ENCODE measurements at regions not wholly inside any gene's neighbourhood (a gene's known extent, or its start where the extent isn't known, plus 50 kb on each side); places are given as distances from the start of the nearest gene placed in this dataset.

DNA sequence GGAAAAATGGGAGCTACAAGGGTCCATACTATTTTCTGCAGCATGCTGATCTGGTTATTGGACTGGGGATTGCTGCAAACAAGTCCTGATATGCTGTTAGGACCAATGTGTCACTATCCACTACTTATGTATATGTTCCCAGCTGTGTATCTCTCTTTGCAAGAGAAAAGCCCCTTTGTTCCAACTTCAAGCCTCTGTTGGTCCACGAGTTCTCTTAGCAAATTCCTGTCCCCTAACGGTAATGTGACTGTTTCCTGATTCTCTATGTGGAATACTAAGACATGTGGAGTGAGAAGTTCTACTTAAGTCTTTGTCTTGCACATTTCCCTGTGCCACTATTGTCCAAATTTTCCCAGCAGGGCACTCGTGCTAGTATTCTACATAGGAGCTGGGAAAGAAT lies 557.7 kb downstream of the FSCB start:
- ATAC-seq, result no peak
- H3K4me1 ChIP-seq, result no peaks in the 10 kb centered on the region
- H3K4me2 ChIP-seq, result no peak overlapping the region
- CTCF ChIA-PET, result no interaction called here
- TF ChIP-seq, protein P1, sequence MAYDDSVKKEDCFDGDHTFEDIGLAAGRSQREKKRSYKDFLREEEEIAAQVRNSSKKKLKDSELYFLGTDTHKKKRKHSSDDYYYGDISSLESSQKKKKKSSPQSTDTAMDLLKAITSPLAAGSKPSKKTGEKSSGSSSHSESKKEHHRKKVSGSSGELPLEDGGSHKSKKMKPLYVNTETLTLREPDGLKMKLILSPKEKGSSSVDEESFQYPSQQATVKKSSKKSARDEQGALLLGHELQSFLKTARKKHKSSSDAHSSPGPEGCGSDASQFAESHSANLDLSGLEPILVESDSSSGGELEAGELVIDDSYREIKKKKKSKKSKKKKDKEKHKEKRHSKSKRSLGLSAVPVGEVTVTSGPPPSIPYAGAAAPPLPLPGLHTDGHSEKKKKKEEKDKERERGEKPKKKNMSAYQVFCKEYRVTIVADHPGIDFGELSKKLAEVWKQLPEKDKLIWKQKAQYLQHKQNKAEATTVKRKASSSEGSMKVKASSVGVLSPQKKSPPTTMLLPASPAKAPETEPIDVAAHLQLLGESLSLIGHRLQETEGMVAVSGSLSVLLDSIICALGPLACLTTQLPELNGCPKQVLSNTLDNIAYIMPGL (CRISPR knock-in tag; IDR thresholded peaks at IDR 0.05; ENCODE audit: borderline replicate concordance), result no peak
- no peak for TF ChIP-seq POLR2AphosphoS2 (conservative IDR thresholded peaks at IDR 0.05; ENCODE audit: low read length)
- no peak for TF ChIP-seq NPAS2 (CRISPR knock-in tag; IDR thresholded peaks at IDR 0.05; ENCODE audit: borderline replicate concordance)
- no peak for TF ChIP-seq MAFK (IDR thresholded peaks at IDR 0.05; ENCODE audit: partially characterized antibody)
- no peak for TF ChIP-seq NR3C1 (IDR thresholded peaks at IDR 0.05)
- no peak for TF ChIP-seq CHD4 (IDR thresholded peaks at IDR 0.05; ENCODE audit: borderline replicate concordance)
- no peak for TF ChIP-seq TFCP2L1 (CRISPR knock-in tag; IDR thresholded peaks at IDR 0.05)
- TF ChIP-seq EHF (CRISPR knock-in tag; IDR thresholded peaks at IDR 0.05), result no peak
- TF ChIP-seq ZNF302 (CRISPR knock-in tag; IDR thresholded peaks at IDR 0.05), result no peak
- no peak overlapping the region for H3K4me3 ChIP-seq
- DNase-seq (ENCODE audit: low read depth in 1 of 2, low spot score in 1 of 2), result no peak
- FAIRE-seq, result no peak
- POLR2A ChIA-PET, result no interaction called here
- H3K9me3 ChIP-seq, result no peaks in the 10 kb centered on the region; the same call in 2 of the 3 replicates
- 5% methylated on average over 3 of the region's 3 CpGs for whole genome bisulfite sequencing (ENCODE audit: missing lambda C conversion rate)
- H3K27ac ChIP-seq, result no peak overlapping the region

DNA sequence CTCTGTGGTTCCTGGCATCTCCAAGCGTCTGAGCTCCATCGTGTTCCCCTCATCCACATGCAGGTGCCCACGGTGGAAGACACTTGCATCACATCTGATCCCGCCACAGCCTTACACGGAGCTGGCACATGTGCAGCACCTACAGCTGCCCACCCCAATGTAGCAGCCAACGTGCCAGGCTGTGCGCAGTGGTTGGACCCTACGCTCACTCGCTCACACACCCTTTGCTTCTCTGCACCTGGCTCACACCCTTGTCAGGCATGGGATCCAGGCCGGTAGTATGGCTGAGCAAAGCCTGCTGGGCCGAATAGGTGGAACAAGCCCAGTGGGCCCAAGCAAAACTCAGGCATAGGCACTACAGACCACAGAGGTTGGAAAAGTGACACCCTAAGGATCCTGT lies 567.2 kb downstream of the FSCB start:
- ChIA-PET POLR2A (no interaction called here), CTCF (interaction anchor here (1.0 kb wide), 1 partner anchor 56 kb away, joined by 3 read pairs; no protein-coding TSS in a partner anchor)
- FAIRE-seq (no peak), ATAC-seq (no peak), DNase-seq (ENCODE audit: low read depth in 1 of 2, low spot score in 1 of 2) (no peak)
- no peaks in the 10 kb centered on the region for H3K9me3 ChIP-seq
- 61% methylated on average over 10 of the region's 11 CpGs for WGBS (ENCODE audit: missing lambda C conversion rate)
- H3K4me2 ChIP-seq, result no peak overlapping the region
- H3K27ac ChIP-seq, result no peak overlapping the region
- no peak overlapping the region for H3K4me3 ChIP-seq
- no peaks in the 10 kb centered on the region for H3K4me1 ChIP-seq
- no peak for TF ChIP-seq ZNF302 (CRISPR knock-in tag; IDR thresholded peaks at IDR 0.05)
- TF ChIP-seq CHD2 (IDR thresholded peaks at IDR 0.05; ENCODE audit: low read length, partially characterized antibody), result no peak
- TF ChIP-seq HOXA7 (CRISPR knock-in tag; IDR thresholded peaks at IDR 0.05), result no peak
- TF ChIP-seq ZSCAN20 (CRISPR knock-in tag; IDR thresholded peaks at IDR 0.05), result no peak
- TF ChIP-seq, protein P2, sequence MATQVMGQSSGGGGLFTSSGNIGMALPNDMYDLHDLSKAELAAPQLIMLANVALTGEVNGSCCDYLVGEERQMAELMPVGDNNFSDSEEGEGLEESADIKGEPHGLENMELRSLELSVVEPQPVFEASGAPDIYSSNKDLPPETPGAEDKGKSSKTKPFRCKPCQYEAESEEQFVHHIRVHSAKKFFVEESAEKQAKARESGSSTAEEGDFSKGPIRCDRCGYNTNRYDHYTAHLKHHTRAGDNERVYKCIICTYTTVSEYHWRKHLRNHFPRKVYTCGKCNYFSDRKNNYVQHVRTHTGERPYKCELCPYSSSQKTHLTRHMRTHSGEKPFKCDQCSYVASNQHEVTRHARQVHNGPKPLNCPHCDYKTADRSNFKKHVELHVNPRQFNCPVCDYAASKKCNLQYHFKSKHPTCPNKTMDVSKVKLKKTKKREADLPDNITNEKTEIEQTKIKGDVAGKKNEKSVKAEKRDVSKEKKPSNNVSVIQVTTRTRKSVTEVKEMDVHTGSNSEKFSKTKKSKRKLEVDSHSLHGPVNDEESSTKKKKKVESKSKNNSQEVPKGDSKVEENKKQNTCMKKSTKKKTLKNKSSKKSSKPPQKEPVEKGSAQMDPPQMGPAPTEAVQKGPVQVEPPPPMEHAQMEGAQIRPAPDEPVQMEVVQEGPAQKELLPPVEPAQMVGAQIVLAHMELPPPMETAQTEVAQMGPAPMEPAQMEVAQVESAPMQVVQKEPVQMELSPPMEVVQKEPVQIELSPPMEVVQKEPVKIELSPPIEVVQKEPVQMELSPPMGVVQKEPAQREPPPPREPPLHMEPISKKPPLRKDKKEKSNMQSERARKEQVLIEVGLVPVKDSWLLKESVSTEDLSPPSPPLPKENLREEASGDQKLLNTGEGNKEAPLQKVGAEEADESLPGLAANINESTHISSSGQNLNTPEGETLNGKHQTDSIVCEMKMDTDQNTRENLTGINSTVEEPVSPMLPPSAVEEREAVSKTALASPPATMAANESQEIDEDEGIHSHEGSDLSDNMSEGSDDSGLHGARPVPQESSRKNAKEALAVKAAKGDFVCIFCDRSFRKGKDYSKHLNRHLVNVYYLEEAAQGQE (IDR thresholded peaks at IDR 0.05), result no peak
- no peak for TF ChIP-seq CHD4 (IDR thresholded peaks at IDR 0.05; ENCODE audit: borderline replicate concordance)
- TF ChIP-seq, protein P3, sequence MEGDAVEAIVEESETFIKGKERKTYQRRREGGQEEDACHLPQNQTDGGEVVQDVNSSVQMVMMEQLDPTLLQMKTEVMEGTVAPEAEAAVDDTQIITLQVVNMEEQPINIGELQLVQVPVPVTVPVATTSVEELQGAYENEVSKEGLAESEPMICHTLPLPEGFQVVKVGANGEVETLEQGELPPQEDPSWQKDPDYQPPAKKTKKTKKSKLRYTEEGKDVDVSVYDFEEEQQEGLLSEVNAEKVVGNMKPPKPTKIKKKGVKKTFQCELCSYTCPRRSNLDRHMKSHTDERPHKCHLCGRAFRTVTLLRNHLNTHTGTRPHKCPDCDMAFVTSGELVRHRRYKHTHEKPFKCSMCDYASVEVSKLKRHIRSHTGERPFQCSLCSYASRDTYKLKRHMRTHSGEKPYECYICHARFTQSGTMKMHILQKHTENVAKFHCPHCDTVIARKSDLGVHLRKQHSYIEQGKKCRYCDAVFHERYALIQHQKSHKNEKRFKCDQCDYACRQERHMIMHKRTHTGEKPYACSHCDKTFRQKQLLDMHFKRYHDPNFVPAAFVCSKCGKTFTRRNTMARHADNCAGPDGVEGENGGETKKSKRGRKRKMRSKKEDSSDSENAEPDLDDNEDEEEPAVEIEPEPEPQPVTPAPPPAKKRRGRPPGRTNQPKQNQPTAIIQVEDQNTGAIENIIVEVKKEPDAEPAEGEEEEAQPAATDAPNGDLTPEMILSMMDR (IDR thresholded peaks at IDR 0.05), result no peak
- no peak for TF ChIP-seq CBX8 (IDR thresholded peaks at IDR 0.05)

DNA sequence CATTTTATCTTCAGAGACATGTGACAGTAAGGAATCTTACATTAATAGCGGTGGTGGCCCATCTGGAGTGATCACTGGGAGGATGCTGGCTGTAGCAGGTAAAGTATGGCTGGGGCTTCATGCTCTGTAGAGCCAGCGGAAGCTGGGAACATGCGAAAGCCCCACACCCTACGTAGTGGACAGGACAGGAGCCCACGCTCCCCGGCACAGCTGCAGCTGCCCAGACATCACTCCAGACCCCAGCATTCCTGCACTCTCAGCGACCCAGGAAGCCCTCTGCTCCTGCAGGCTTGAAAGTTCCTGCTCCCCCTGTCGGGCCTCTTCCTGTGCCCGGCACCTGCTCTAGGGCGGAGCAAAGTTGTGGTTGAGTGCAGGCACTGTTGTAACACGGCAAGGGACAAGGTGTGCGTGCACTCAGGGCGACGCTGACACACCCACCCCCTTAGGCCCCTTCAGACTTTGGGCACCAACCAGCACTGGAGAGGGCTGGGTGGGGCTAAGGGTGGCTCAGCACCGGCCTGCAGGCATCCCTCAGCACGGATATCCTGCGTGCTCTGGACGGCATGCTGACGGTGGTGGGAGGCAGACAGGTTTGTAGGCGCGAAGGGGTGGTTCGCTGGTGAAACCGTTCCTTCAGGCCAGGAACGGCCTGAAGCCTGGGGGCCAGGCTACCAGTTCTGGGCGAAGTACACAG lies 568.3 kb downstream of the FSCB start:
- no peak for TF ChIP-seq NPAS2 (CRISPR knock-in tag; IDR thresholded peaks at IDR 0.05; ENCODE audit: borderline replicate concordance)
- no peak for TF ChIP-seq NFE2L2 (conservative IDR thresholded peaks at IDR 0.05; ENCODE audit: low read length)
- TF ChIP-seq POLR2A (IDR thresholded peaks at IDR 0.05; ENCODE audit: low read length), result no peak
- TF ChIP-seq, protein P3 (IDR thresholded peaks at IDR 0.05), result no peak
- POLR2A ChIA-PET, result no interaction called here
- WGBS (ENCODE audit: missing lambda C conversion rate), result 58% methylated on average over 15 of the region's 25 CpGs
- H3K4me2 ChIP-seq, result no peak overlapping the region
- no peak for FAIRE-seq
- H3K4me1 ChIP-seq, result no peaks in the 10 kb centered on the region
- H3K27ac ChIP-seq, result no peak overlapping the region
- no peak for DNase-seq (ENCODE audit: low read depth in 1 of 2, low spot score in 1 of 2)
- no peak for ATAC-seq
- CTCF ChIA-PET, result interaction anchor here (1.0 kb wide), 1 partner anchor 55 kb away, joined by 3 read pairs; no protein-coding TSS in a partner anchor
- H3K9me3 ChIP-seq, result no peaks in the 10 kb centered on the region
- H3K4me3 ChIP-seq, result no peak overlapping the region
